ENCODE measurements at regions not wholly inside any gene's neighbourhood (a gene's known extent, or its start where the extent isn't known, plus 50 kb on each side); places are given as distances from the start of the nearest gene placed in this dataset.
"Not testable (repeated sequence)": the region's sequence is repeated elsewhere in the genome, so short reads cannot be mapped to it uniquely, and the experiment has no call there.

DNA sequence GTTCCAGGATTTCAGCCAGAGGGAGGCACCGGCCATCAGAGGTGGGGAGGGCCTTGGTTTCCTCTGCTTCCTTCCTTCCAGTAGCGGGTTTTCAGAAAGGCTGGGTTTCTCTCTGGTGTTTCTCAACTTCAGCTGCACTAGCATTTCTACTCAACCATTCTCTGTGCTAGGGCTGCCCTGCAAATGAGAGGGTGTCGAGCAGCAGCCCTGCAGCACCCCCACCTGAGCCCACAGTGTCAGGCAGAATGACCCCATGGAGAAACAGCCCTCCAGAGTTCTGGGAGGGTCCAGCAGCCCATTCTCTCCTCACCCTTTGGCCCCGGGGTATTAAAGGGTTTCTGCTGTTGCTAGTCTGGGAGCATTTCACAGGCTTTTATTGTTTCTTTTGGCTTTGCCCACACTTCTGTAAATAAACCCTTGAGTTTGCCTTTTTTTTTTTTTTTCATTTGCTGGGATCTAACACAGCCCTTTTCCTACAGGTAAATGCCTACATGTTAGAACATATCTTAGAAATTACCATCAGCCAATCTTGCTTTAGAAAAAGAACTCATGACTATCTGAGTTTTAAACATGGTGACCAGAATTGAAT lies 151.5 kb upstream of the VIPR2 start:
- H3K27ac Mint-ChIP-seq: no peak overlapping the region
- peaks cover 3% of the 10 kb centered on the region for H3K9me3 Mint-ChIP-seq
- no peaks in the 10 kb centered on the region for H3K36me3 Mint-ChIP-seq
- peaks cover 25% of the 10 kb centered on the region for H3K27me3 Mint-ChIP-seq
- H3K4me3 Mint-ChIP-seq: no peak overlapping the region
- ATAC-seq: no peak
- no peaks in the 10 kb centered on the region for H3K4me1 Mint-ChIP-seq

GRCh38 chr7:159286487-159286886 lies 141.8 kb upstream of the VIPR2 start:
- not testable (repeated sequence) for H3K36me3 Mint-ChIP-seq, H3K27ac Mint-ChIP-seq, H3K4me3 Mint-ChIP-seq, ATAC-seq, H3K4me1 Mint-ChIP-seq
- Mint-ChIP-seq H3K9me3 (peaks cover 20% of the 10 kb centered on the region), H3K27me3 (peaks cover 19% of the 10 kb centered on the region)

DNA sequence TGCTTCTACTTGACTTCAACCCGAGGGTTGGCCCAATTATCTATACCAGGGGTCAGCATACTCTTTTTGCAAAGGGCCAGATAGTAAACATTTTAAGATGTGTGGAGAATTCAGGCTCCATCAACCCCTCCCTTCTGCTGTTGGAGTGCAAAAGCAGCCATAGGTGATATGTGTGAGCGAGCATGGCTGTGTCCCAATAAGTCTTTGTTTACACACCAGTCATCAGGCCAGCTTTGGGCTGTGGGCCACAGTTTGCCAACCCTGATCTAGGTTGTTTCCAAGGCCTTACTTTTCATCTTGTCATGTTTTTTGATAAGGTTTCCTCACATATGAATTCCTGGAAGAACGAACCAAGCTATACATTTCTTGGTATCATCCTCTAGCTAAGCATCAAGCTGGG lies 136.9 kb upstream of the VIPR2 start:
- no peak for ATAC-seq
- peaks cover 18% of the 10 kb centered on the region for H3K9me3 Mint-ChIP-seq
- H3K27me3 Mint-ChIP-seq: peaks cover 19% of the 10 kb centered on the region
- no peak overlapping the region for H3K4me3 Mint-ChIP-seq
- no peaks in the 10 kb centered on the region for H3K36me3 Mint-ChIP-seq
- H3K4me1 Mint-ChIP-seq: no peaks in the 10 kb centered on the region
- H3K27ac Mint-ChIP-seq: no peak overlapping the region

GRCh38 chr7:159280008-159280407 lies 135.3 kb upstream of the VIPR2 start:
- no peak for ATAC-seq
- H3K27ac Mint-ChIP-seq: no peak overlapping the region
- no peak overlapping the region for H3K4me3 Mint-ChIP-seq
- no peaks in the 10 kb centered on the region for H3K36me3 Mint-ChIP-seq
- no peaks in the 10 kb centered on the region for H3K4me1 Mint-ChIP-seq
- peaks cover 19% of the 10 kb centered on the region for H3K27me3 Mint-ChIP-seq
- H3K9me3 Mint-ChIP-seq: peaks cover 19% of the 10 kb centered on the region

GRCh38 chr7:159272739-159273138 lies 128.1 kb upstream of the VIPR2 start:
- Mint-ChIP-seq H3K27ac (no peak overlapping the region), H3K9me3 (peaks cover 33% of the 10 kb centered on the region), H3K4me1 (no peaks in the 10 kb centered on the region), H3K4me3 (no peak overlapping the region), H3K36me3 (no peaks in the 10 kb centered on the region), H3K27me3 (peaks cover 8% of the 10 kb centered on the region)
- no peak for ATAC-seq

DNA sequence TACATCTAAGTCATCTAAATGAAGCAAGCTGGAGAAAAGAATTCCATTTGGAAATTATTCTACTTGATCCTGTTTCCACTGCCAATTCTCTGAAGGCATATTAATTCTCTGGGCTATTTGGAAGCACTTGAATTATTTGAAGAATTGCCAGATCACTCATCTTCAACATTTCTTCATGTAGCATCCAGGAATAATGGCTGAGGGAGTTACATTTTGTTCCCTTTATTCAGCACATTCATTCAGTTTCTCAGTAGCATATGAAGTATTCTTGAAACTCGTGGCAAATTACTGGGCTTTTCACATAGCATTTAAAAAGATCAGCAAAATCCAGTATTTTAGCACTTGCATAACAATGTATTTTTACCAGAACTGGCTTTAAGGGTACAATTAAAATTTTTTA lies 127.1 kb upstream of the VIPR2 start:
- Mint-ChIP-seq H3K4me3 (no peak overlapping the region), H3K27me3 (peaks cover 8% of the 10 kb centered on the region), H3K4me1 (no peaks in the 10 kb centered on the region), H3K27ac (no peak overlapping the region), H3K9me3 (peaks cover 30% of the 10 kb centered on the region), H3K36me3 (no peaks in the 10 kb centered on the region)
- ATAC-seq: no peak

- no peaks in the 10 kb centered on the region for H3K4me1 Mint-ChIP-seq
- no peak overlapping the region for H3K27ac Mint-ChIP-seq
- H3K27me3 Mint-ChIP-seq: peaks cover 8% of the 10 kb centered on the region
- H3K36me3 Mint-ChIP-seq: no peaks in the 10 kb centered on the region
- ATAC-seq: no peak
- peaks cover 23% of the 10 kb centered on the region for H3K9me3 Mint-ChIP-seq
- H3K4me3 Mint-ChIP-seq: no peak overlapping the region
Observed at GRCh38 chr7:159269745-159270144, 125.1 kb upstream of the VIPR2 start.

DNA sequence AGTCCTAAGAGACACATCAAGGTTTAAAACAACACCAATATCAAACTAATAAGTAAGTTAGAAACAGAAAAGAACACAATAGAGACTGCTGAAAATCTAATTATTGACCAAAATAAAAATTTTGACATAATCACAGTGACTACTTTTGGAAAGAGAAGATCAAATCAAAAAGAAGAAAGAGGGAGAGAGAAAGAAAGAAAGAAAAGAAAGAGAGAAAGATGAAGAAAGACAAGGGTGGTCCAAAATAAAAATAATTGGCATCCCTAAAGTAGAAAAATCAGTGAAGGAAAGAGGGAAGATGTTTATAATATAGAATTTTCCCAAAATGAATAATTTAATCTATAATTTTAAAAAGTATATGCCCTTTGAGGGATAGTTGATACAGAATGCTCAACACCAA lies 118.8 kb upstream of the VIPR2 start:
- H3K4me3 Mint-ChIP-seq: no peak overlapping the region
- H3K9me3 Mint-ChIP-seq: peaks cover 22% of the 10 kb centered on the region
- no peak overlapping the region for H3K27ac Mint-ChIP-seq
- no peak for ATAC-seq
- no peaks in the 10 kb centered on the region for H3K4me1 Mint-ChIP-seq
- no peaks in the 10 kb centered on the region for H3K27me3 Mint-ChIP-seq
- peaks cover 5% of the 10 kb centered on the region for H3K36me3 Mint-ChIP-seq

DNA sequence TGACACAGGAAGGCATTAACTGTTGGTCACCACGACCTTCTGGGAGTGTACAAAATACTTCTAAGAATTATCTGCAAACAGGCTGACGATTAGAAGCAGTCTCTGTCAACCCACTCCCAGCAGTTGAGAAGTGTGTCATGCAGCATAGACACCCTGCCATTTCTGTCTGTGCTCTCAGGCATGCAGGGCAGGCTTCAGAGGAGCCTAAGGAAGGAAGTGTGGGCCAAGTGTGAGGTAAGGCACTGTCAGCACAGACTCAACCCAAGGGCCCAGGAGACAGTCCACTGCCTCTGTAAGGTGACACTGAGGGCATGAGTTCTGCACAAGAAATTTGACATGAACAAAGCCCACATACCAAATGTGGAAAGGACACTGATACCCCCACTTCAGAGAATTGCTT lies 109.0 kb upstream of the VIPR2 start:
- no peaks in the 10 kb centered on the region for H3K9me3 Mint-ChIP-seq
- H3K4me1 Mint-ChIP-seq: no peaks in the 10 kb centered on the region
- H3K27ac Mint-ChIP-seq: no peak overlapping the region
- no peaks in the 10 kb centered on the region for H3K36me3 Mint-ChIP-seq
- H3K4me3 Mint-ChIP-seq: no peak overlapping the region
- peaks cover 9% of the 10 kb centered on the region for H3K27me3 Mint-ChIP-seq
- ATAC-seq: no peak

DNA sequence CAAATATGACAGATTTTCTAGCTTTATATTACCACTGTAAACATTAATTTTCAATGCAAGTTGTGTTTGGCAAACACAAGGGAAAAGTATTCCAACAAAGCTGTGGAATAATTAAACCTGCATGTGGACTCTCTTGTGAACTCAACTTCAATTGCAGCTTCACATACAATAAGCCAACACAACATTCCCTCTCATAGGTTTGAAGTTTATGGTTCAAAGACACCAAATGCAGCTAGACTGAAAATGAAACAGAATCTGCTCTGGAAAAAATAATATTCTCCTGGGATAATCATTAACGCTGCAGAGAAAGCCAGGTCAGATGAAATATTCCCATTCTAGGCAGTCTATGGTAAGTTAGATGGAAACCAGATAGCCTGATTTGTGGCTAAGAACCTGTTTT lies 105.8 kb upstream of the VIPR2 start:
- no peak for ATAC-seq
- Mint-ChIP-seq H3K27ac (no peak overlapping the region), H3K4me1 (no peaks in the 10 kb centered on the region), H3K27me3 (peaks cover 9% of the 10 kb centered on the region), H3K4me3 (no peak overlapping the region), H3K36me3 (no peaks in the 10 kb centered on the region), H3K9me3 (no peaks in the 10 kb centered on the region)

DNA sequence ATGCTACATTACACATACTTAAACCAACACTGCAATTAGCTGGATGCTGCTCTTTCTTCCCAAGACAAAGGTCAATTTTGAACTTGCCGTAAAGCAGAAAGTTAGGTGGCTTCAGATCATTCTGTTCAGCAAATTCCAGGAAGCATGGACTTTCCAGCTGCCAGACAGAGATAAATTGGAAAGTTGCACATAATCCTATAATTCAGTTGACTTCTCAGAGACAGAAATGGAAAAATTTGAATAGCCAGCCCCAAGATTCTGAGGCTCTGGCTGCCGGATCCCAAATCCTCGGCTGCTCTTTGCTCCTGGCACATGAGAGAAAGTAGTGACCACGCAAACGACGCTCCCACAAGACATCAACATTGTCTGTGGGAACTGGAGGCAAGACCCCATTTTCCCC lies 105.0 kb upstream of the VIPR2 start:
- no peak overlapping the region for H3K4me3 Mint-ChIP-seq
- H3K27ac Mint-ChIP-seq: no peak overlapping the region
- H3K36me3 Mint-ChIP-seq: no peaks in the 10 kb centered on the region
- peaks cover 9% of the 10 kb centered on the region for H3K27me3 Mint-ChIP-seq
- no peaks in the 10 kb centered on the region for H3K9me3 Mint-ChIP-seq
- no peak for ATAC-seq
- H3K4me1 Mint-ChIP-seq: no peaks in the 10 kb centered on the region

DNA sequence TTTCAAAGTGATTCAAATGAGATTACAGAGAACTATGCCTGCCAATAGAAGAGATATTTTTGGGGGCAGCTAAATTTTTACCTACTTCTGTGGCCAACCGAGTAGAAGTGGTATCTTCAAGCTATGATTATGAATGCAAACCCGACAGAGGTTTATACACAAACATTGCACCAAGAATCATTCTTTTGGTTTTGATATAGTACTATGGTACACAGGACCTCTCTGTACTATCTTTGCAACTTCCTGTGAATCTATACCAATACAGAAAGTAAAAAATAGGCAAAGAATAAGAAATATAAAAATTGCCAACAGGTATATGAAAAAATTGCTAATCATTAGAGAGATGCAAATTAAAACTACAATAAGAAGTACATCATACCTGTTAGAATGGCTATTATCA lies 103.2 kb upstream of the VIPR2 start:
- H3K4me3 Mint-ChIP-seq: no peak overlapping the region
- peaks cover 12% of the 10 kb centered on the region for H3K27me3 Mint-ChIP-seq
- no peaks in the 10 kb centered on the region for H3K36me3 Mint-ChIP-seq

GRCh38 chr7:159246702-159247480 lies 102.2 kb upstream of the VIPR2 start:
- Mint-ChIP-seq H3K27ac (no peak overlapping the region), H3K4me1 (no peaks in the 10 kb centered on the region), H3K4me3 (no peak overlapping the region), H3K36me3 (no peaks in the 10 kb centered on the region), H3K27me3 (peaks cover 8% of the 10 kb centered on the region), H3K9me3 (no peaks in the 10 kb centered on the region)
- ATAC-seq: no peak

More for the DNA sequence above, 103.2 kb upstream of the VIPR2 start:
- Mint-ChIP-seq H3K27ac (no peak overlapping the region), H3K9me3 (no peaks in the 10 kb centered on the region), H3K4me1 (no peaks in the 10 kb centered on the region)
- no peak for ATAC-seq

GRCh38 chr7:159240962-159241361 lies 96.3 kb upstream of the VIPR2 start:
- H3K36me3 Mint-ChIP-seq: no peaks in the 10 kb centered on the region
- no peak for ATAC-seq
- H3K4me3 Mint-ChIP-seq: no peak overlapping the region
- H3K27me3 Mint-ChIP-seq: peaks cover 27% of the 10 kb centered on the region
- no peaks in the 10 kb centered on the region for H3K4me1 Mint-ChIP-seq
- H3K27ac Mint-ChIP-seq: no peak overlapping the region
- H3K9me3 Mint-ChIP-seq: no peaks in the 10 kb centered on the region

DNA sequence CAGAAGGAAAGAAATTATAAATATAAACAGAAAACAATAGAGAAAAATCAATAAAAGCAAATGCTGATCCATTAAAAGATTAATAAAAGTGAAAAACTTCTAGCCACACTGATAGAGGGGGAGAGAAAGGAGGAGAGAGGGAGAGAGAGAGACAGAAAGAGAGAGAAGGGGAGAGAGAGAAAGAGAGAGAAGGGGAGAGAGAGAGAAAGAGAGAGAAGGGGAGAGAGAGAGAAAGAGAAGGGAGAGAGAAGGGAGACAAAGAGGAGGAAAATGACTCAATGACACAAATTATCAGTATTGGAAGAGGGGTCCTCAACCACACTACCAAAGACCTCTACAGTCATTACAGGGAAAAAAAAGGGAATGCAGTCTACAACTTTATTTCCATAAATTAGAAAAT lies 94.4 kb upstream of the VIPR2 start:
- H3K27ac Mint-ChIP-seq: no peak overlapping the region
- no peaks in the 10 kb centered on the region for H3K4me1 Mint-ChIP-seq
- no peak overlapping the region for H3K4me3 Mint-ChIP-seq
- ATAC-seq: no peak
- no peaks in the 10 kb centered on the region for H3K36me3 Mint-ChIP-seq
- H3K27me3 Mint-ChIP-seq: peaks cover 29% of the 10 kb centered on the region
- no peaks in the 10 kb centered on the region for H3K9me3 Mint-ChIP-seq

DNA sequence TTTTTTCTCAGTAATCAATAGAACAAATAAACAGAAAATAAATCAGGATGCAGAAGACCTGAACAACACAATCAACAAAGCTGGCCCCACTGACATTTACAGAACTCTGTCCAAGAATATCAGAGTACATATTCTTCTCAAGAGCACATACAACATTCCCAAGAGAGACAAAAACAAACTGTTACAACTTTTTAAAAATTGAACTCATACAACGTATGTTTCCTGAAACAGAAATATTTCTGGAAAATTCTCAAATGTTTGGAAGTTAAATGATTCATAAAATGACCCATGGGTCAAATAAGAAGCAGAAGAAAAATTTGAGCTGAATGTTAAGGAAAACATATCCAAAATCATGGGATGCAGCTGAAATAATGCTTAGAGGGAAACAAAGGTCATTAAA lies 93.9 kb upstream of the VIPR2 start:
- no peaks in the 10 kb centered on the region for H3K9me3 Mint-ChIP-seq
- H3K27ac Mint-ChIP-seq: no peak overlapping the region
- no peaks in the 10 kb centered on the region for H3K4me1 Mint-ChIP-seq
- no peak overlapping the region for H3K4me3 Mint-ChIP-seq
- ATAC-seq: no peak
- peaks cover 24% of the 10 kb centered on the region for H3K27me3 Mint-ChIP-seq
- no peaks in the 10 kb centered on the region for H3K36me3 Mint-ChIP-seq

Measured in stimulated activated memory B cell treated with anti-CD40 and anti-IgM and Interleukin-4, amounts not matched to agents 10 μg/mL and 1 μg/mL and 100 μg/mL, for 72 hours (primary cell).